HG02938 (cell line): ENCODE measurements at regions not wholly inside any gene's neighbourhood (a gene's known extent, or its start where the extent isn't known, plus 50 kb on each side); places are given as distances from the start of the nearest gene placed in this dataset.
A peak's percentile ranks its signal among the peaks of the same experiment; 100 is the strongest.
"Not testable (repeated sequence)": the region's sequence is repeated elsewhere in the genome, so short reads cannot be mapped to it uniquely, and the experiment has no call there.

Experiments
- ATAC-seq: cut with Tn5 transposase; IDR thresholded peaks from one replicate; pipeline ENCODE4 v1.9.1; 2021; ENCODE audit warnings: mild to moderate bottlenecking, moderate library complexity; ENCODE audit not compliant: unreplicated experiment

DNA sequence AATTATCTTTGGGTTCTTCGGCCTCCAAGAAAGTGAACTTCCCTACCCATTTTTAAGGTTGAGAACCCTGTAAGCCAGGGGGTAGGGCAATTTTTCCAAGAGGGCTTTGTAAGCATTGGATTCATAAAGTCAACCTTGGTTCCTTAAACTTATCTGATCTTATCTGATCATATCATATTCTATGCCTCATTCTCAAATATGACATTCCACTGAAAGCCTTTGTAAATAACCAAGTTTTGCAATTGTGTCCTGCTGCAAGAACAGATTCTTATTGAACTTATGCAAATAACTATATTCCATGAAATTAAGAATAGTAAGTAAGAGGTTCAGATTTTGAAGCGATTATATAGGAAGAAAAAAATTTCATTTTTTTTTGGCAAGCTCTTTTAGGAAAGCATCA is 649.5 kb downstream of the LRRC70 start:
- ATAC-seq = no peak

DNA sequence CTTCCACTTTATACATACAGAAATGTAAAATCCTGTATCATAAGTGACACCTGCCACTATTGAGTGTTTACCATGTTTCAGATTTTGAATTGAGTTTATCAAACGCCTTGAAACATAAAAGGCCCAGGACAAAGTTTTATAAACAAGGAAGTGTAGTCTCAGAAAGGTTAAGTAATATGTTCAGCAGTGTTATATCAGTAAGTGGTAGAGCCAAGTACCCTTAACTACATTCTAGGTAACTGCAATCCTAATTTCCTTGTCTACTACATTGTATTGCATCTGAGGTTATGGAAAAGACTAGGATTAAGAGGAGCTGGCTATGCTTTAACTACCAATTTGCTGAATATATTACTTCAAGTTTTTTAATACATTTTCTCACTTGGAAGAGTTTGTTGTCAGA is 641.6 kb downstream of the LRRC70 start:
- ATAC-seq = no peak

GRCh38 chr5:63217422-63217821 is 638.8 kb downstream of the LRRC70 start:
- no peak for ATAC-seq

DNA sequence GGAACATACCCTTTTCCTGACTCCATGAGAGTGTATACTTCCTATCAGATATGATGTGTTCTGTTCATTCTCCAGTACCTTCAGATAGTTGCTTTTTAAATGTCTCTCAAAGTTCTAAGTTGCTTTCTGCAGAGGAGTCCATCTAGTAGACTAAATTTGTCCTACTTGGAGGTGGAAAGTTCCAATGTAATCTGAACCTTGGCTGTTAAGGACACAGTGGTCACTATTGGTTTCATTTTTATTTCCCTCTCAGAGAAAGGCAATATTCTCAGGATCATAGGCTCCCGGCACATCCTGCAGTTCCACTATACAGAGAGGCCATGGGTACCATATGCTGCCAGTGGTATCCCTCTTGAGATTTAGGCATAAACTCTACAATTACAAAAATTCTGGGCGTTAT is 634.6 kb downstream of the LRRC70 start:
- no peak for ATAC-seq

- ATAC-seq = no peak
These were observed 633.0 kb downstream of the LRRC70 start for GRCh38 chr5:63211448-63212132.

DNA sequence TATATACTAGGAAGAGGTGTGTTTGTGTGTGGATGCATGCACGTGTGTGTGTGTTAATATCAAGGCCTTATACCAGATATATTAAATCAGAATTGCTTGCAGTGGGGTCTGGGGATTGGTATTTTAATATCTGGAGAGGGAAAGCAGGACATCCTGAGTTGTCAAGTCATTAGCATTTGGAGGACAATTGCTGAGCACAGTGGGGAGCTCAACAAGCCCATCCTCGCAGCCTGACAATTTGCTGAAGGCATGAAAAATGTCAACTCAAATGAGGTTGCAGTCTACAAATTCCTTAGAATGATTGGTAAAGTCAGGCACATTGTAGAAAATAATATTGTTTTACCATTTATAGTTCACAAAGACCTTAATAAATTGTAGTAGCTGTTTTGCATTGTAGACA is 627.4 kb downstream of the LRRC70 start:
- ATAC-seq = no peak

GRCh38 chr5:63201738-63202137 is 623.1 kb downstream of the LRRC70 start:
- ATAC-seq = no peak

GRCh38 chr5:63194126-63194525 is 615.5 kb downstream of the LRRC70 start:
- no peak for ATAC-seq

DNA sequence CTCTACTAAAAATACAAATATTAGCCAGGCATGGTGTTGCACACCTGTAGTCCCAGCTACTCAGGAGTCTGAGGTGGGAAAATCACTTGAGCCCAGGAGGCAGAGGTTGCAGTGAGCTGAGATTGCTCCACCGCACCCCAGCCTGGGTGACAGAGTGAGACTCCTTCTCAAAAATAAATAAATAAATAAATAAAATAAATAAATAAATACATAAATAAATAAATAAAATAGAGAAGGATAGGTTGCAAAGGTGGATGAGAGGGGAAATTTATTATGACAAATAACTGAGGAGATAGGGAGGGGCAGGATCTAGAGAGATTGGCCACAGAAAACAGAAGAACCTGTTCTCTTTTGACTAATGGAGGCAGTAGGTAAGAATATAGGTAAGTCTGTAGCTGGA is 601.6 kb downstream of the LRRC70 start:
- ATAC-seq = not testable (repeated sequence)

GRCh38 chr5:63175850-63176249 is 597.2 kb downstream of the LRRC70 start:
- ATAC-seq = no peak

DNA sequence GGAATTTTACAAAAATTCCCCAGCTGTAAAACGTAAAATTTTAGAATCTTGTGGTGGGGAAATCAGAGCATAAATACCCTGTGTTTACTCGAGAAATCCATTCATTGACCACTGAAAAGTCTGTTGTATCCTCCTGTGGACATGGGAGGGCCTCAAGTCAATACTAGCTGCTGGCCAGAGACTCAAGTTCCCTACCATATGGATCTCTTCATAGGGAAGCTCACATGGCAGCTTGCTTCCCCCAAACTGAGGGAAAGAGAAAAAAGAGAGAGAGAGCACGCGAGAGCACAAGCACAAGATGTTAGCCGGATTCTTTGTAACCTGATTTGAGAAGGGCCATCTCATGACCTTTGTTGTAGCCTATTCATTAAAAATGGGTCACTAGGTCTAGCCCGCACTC is 591.9 kb downstream of the LRRC70 start:
- ATAC-seq = no peak

DNA sequence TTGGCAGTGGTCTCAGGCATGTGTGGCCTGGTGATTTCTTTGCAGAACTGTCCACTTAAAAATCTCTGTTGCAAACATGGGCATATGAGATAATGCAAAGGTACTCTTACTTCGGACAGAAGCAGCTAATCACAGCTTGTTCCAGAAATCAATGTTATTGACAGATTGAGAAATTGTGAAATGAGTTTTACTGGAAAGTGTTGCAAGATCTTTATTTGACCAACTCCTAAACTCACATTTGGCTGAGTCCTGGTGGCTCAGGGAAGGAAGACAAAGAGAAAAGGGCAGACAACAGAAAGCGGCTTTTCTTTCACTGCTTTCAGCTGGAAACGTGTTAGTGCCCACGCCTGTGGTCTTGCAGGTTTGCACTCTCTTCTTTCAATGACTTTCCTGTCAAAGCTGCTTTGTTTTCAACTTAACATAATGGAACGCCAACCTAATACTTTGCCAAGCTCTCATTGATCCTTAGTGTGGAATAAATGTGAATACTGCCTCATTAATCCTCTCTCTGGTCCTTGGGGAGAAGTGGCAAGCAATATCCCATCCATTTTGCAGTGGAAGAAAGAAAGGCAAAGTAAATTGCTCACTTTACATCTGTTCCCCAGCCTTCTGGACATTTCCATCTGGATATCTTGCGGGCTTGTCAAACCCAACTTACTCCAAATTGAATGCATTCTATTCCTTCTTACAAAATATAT is 586.4 kb downstream of the LRRC70 start:
- no peak for ATAC-seq

DNA sequence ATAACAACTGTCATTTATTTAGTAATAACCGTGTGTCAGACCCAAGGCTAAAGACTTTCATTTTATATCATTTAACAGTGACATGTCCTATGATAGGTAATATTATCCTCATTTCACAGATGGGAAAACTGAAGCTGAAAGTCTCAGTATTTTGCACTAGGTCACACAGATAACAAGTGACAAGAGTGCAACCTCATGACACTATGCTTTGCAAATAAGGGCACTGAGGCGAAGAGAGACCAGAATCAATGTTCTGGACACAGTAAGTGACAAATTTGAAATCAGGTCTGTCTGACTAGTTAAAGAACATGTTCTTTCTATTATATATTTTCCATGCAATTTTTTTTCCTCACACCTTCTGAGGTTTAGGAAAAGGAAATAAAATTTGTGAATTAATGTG is 585.7 kb downstream of the LRRC70 start:
- ATAC-seq = no peak

GRCh38 chr5:63155310-63155631 is 576.7 kb downstream of the LRRC70 start:
- no peak for ATAC-seq

- ATAC-seq = no peak
These were observed 576.1 kb downstream of the LRRC70 start for GRCh38 chr5:63154476-63155309.

DNA sequence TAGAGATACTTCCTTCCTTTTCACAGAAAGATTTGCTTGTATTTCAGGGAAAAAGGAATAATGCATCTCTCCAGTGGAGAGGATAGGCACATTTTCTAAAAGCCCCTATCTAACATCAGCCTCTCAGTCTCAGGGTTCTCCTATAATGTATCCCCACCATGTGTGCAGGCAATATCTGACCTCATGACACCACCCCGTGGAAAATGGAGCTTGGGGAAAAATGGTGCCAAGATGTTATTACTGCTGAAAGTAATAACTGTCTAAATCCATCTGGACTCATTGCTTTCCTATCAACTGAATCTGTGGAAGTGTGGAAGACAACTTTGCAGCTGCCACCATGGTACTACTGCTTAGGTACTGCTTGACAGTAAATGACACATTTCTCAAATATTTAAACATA is 574.3 kb downstream of the LRRC70 start:
- no peak for ATAC-seq

DNA sequence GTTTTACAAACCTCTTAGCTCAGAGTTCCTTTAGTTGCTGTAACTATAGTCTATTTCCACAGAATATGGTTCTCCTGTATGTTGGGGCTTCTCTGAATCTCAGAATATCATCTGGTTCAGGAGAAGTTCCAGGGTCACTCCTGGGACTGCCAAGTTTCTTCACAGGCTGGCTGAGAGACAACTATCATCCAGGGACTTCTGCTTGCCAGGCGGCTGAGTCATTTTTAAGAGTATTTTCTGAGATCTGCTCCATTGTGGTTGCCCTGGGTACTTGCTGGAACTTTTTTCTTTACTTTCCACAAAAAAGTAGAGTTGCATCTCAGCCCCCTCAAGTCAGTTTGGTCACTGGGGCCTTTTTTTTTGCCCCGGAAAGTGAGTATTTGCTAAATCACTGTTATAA is 566.5 kb downstream of the LRRC70 start:
- ATAC-seq = no peak

GRCh38 chr5:63141591-63141990 is 563.0 kb downstream of the LRRC70 start:
- no peak for ATAC-seq

DNA sequence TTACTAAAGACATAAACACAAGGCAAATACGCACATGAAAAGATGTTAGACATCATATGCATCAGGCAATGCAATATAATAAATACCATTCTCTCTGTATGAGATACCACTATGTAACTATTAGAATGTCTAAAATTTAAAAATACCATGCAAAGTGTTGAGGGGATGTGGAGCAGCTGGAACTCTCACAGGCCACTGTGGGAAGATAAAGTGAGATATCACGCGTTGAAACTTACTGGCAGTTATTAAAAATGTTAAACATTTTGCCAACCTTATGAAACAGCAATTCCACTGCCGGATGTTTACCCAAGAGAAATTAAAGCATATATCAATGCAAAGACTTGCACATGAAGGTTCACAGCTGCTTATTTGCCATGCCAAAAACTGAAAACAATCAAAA is 556.7 kb downstream of the LRRC70 start:
- no peak for ATAC-seq

DNA sequence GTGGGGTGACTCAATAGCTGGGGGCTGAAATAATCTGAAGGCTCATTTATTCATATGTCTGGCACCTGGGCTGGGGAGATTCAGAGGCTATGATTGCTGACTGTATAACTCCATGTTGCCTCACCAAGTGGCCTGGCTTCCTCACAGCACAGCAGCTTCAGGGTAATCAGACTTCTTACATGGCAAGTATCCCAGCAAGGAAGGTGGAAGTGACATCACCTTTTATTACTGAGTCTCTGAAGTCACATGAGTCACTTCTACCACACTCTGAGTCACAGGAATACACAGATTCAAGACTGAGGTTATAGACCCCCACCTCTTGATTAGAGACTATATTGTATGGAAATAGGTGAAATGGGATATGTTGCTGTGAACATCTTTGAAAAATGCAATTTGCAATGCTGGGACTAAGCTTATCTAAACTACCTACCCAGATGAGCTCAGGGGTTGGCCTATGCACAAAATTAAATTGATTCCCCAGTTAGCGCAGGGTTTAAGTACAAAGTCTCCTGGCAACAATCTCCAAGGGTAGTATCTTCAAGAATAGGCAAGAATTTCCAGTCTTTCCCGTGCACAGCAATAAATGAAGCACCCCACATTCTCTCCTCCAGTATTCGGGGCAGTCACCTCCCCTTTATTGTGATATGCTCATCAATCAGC is 553.1 kb downstream of the LRRC70 start:
- ATAC-seq = no peak

GRCh38 chr5:63128761-63129160 is 550.1 kb downstream of the LRRC70 start:
- ATAC-seq = no peak

DNA sequence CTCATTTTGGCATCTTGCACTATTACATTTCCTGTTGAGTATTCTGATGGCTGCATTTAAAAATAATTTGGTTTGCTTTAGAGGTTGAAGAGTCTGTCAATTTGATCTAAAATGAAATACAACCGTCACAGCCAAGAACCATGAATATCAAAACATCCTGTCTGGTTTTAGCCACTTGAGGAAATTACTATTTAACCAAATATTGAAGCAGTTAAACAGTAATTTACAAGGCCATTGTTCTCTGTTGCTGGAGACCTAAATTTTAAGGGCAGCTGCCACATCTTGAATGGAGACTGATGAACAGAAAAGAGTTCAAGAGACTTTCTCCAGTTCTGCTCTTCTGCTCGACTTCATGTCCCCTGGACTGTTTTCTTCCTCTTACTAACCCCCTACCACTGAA is 549.4 kb downstream of the LRRC70 start:
- ATAC-seq = peak; percentile 71
